CD4-positive, alpha-beta T cell treated with Interleukin-6 at 100 ng/mL for 8 hours (primary cell): ENCODE measurements at regions not wholly inside any gene's neighbourhood (a gene's known extent, or its start where the extent isn't known, plus 50 kb on each side); places are given as distances from the start of the nearest gene placed in this dataset.
A peak's percentile ranks its signal among the peaks of the same experiment; 100 is the strongest.

Source experiments
- DNase-seq: peaks from one replicate; pipeline ENCODE4 v3.0.0-alpha.2; 2020; ENCODE audit warnings: mixed read lengths, low spot score

GRCh38 chr1:193663965-193664364 lies 477.6 kb upstream of the B3GALT2 start:
- DNase-seq, result no peak

GRCh38 chr1:193662030-193662429 lies 475.6 kb upstream of the B3GALT2 start:
- no peak for DNase-seq

GRCh38 chr1:193661385-193661784 lies 475.0 kb upstream of the B3GALT2 start:
- DNase-seq, result no peak

- no peak for DNase-seq
These were observed 474.0 kb upstream of the B3GALT2 start for GRCh38 chr1:193660428-193660827.

- DNase-seq, result no peak
These were observed 472.3 kb upstream of the B3GALT2 start for GRCh38 chr1:193658691-193659090.

- DNase-seq, result no peak
These were observed 471.7 kb upstream of the B3GALT2 start for GRCh38 chr1:193658081-193658480.

- DNase-seq, result no peak
These were observed 471.1 kb upstream of the B3GALT2 start for GRCh38 chr1:193657552-193657951.

GRCh38 chr1:193656841-193657240 lies 470.4 kb upstream of the B3GALT2 start:
- no peak for DNase-seq

GRCh38 chr1:193654951-193655735 lies 468.7 kb upstream of the B3GALT2 start:
- DNase-seq, result no peak

GRCh38 chr1:193649587-193649986 lies 463.2 kb upstream of the B3GALT2 start:
- DNase-seq, result no peak

GRCh38 chr1:193634876-193635275 lies 448.5 kb upstream of the B3GALT2 start:
- DNase-seq, result no peak

- DNase-seq, result peak; percentile 20
These were observed 448.1 kb upstream of the B3GALT2 start for GRCh38 chr1:193634470-193634869.

- no peak for DNase-seq
These were observed 447.6 kb upstream of the B3GALT2 start for GRCh38 chr1:193633991-193634390.

- DNase-seq, result no peak
These were observed 446.7 kb upstream of the B3GALT2 start for GRCh38 chr1:193633093-193633492.

GRCh38 chr1:193631306-193631705 lies 444.9 kb upstream of the B3GALT2 start:
- no peak for DNase-seq

GRCh38 chr1:193629875-193630274 lies 443.5 kb upstream of the B3GALT2 start:
- DNase-seq, result no peak

- no peak for DNase-seq
These were observed 440.3 kb upstream of the B3GALT2 start for GRCh38 chr1:193626695-193627094.

GRCh38 chr1:193625255-193625654 lies 438.8 kb upstream of the B3GALT2 start:
- DNase-seq, result no peak

GRCh38 chr1:193619911-193620310 lies 433.5 kb upstream of the B3GALT2 start:
- no peak for DNase-seq

- no peak for DNase-seq
These were observed 428.4 kb upstream of the B3GALT2 start for GRCh38 chr1:193614817-193615216.

- DNase-seq, result no peak
These were observed 427.9 kb upstream of the B3GALT2 start for GRCh38 chr1:193614275-193614674.

GRCh38 chr1:193613041-193613440 lies 426.6 kb upstream of the B3GALT2 start:
- no peak for DNase-seq

GRCh38 chr1:193609592-193609991 lies 423.2 kb upstream of the B3GALT2 start:
- no peak for DNase-seq

GRCh38 chr1:193607787-193608186 lies 421.4 kb upstream of the B3GALT2 start:
- DNase-seq, result no peak
